ENCODE measurements at regions not wholly inside any gene's neighbourhood (a gene's known extent, or its start where the extent isn't known, plus 50 kb on each side); places are given as distances from the start of the nearest gene placed in this dataset.

DNA sequence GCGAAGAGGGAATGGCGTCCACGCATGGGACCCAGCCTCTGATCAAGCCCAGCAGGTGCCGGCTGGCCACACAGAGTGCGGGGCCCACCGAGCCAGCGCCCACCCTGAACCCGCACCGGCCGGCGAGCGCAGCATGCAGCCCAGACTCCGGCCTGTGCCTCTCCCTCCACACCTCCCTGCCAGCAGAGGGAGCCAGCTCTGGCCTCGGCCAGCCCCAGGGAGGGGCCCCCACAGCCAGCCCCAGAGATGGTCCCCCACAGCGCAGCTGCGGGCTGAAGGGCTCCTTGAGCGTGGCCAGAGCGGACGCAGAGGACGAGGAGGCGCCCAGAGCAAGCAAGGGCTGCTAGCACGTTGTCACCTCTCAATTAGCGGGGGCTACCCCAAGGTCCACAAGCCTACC lies 904.5 kb downstream of the SLITRK6 start:
- TF ChIP-seq, protein P1, sequence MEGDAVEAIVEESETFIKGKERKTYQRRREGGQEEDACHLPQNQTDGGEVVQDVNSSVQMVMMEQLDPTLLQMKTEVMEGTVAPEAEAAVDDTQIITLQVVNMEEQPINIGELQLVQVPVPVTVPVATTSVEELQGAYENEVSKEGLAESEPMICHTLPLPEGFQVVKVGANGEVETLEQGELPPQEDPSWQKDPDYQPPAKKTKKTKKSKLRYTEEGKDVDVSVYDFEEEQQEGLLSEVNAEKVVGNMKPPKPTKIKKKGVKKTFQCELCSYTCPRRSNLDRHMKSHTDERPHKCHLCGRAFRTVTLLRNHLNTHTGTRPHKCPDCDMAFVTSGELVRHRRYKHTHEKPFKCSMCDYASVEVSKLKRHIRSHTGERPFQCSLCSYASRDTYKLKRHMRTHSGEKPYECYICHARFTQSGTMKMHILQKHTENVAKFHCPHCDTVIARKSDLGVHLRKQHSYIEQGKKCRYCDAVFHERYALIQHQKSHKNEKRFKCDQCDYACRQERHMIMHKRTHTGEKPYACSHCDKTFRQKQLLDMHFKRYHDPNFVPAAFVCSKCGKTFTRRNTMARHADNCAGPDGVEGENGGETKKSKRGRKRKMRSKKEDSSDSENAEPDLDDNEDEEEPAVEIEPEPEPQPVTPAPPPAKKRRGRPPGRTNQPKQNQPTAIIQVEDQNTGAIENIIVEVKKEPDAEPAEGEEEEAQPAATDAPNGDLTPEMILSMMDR (conservative IDR thresholded peaks at IDR 0.05; ENCODE audit: low read depth, low read length) = peak; percentile 20; the same call in 1 of the 2 replicates
- TF ChIP-seq EZH2 (IDR thresholded peaks at IDR 0.05; ENCODE audit: borderline replicate concordance, low read depth, low read length, poor library complexity, severe bottlenecking) = no peak
- BruUV-seq (replicated peaks) = no TSS peak
- Histone ChIP-seq H3K4me1 (ENCODE audit: insufficient read depth, low read length, poor library complexity, severe bottlenecking) (no peaks in the 10 kb centered on the region), H3K27me3 (replicated peaks; ENCODE audit: insufficient read depth, low read depth, low read length, poor library complexity) (no peaks in the 10 kb centered on the region), H3K36me3 (ENCODE audit: insufficient read depth, low read length, poor library complexity, severe bottlenecking) (no peaks in the 10 kb centered on the region), H3K27ac (ENCODE audit: low read depth, low read length, poor library complexity, severe bottlenecking) (no peak overlapping the region), H3K9me3 (ENCODE audit: low read depth, low read length, poor library complexity, severe bottlenecking) (no peaks in the 10 kb centered on the region), H3K4me3 (ENCODE audit: low read depth, low read length, poor library complexity, severe bottlenecking) (no peak overlapping the region)
- DNase-seq (ENCODE audit: low spot score) = no peak
- ChIA-PET POLR2A (ENCODE audit: low non-redundant PET) (interaction anchor here (0.6 kb wide), 1 partner anchor 56 kb away, joined by 3 read pairs; no protein-coding TSS in a partner anchor), CTCF (no interaction called here)
- intact Hi-C loops (cut with micrococcal nuclease; ENCODE audit: unreplicated experiment) = no loop called here

DNA sequence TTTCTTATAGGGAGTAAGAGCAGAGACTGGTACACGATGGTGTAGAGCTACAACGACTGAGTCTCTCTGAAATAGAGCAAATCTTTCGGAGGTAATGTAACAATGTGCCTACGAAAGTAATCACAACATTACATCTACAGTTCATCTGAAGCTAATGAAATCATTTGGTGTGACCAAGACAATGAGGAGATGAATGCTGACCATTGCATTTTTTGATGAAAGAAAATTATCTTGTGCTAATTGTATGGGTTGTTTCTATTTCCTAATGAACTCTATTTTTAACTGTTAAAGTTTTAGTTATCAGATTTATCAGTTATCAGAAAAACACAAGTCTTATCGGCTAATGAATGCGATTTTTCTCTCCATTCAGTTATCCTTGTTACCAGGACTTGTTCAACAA lies 913.4 kb downstream of the SLITRK6 start:
- no peaks in the 10 kb centered on the region for H3K9me3 ChIP-seq (ENCODE audit: low read depth, low read length, poor library complexity, severe bottlenecking)
- H3K27ac ChIP-seq (ENCODE audit: low read depth, low read length, poor library complexity, severe bottlenecking) = no peak overlapping the region
- H3K36me3 ChIP-seq (ENCODE audit: insufficient read depth, low read length, poor library complexity, severe bottlenecking) = no peaks in the 10 kb centered on the region
- DNase-seq (ENCODE audit: low spot score) = no peak
- H3K4me3 ChIP-seq (ENCODE audit: low read depth, low read length, poor library complexity, severe bottlenecking) = no peak overlapping the region
- no TSS peak for BruUV-seq (replicated peaks)
- intact Hi-C loops (cut with micrococcal nuclease; ENCODE audit: unreplicated experiment) = no loop called here
- no peaks in the 10 kb centered on the region for H3K4me1 ChIP-seq (ENCODE audit: insufficient read depth, low read length, poor library complexity, severe bottlenecking)
- no peak for TF ChIP-seq EZH2 (IDR thresholded peaks at IDR 0.05; ENCODE audit: borderline replicate concordance, low read depth, low read length, poor library complexity, severe bottlenecking)
- TF ChIP-seq, protein P1 (conservative IDR thresholded peaks at IDR 0.05; ENCODE audit: low read depth, low read length) = no peak
- ChIA-PET CTCF (no interaction called here), POLR2A (ENCODE audit: low non-redundant PET) (no interaction called here)
- no peaks in the 10 kb centered on the region for H3K27me3 ChIP-seq (replicated peaks; ENCODE audit: insufficient read depth, low read depth, low read length, poor library complexity)

DNA sequence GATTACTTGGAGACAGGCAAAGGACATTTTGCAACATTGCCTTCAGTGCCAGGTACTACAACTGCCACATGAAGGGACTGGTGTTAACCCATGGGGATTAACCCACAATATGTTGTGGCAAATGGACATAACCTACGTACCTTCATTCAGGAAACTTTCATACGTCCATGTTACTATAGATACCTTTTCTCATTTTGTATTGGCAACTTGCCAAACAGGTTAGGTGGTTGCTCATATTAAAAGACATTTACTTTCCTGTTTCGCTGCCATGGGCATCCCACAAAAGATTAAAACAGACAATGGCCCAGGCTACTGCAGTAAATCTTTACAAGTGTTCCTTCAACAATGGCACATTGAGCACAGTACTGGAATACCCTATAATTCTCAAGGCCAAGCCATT lies 925.3 kb downstream of the SLITRK6 start:
- TF ChIP-seq, protein P1 (conservative IDR thresholded peaks at IDR 0.05; ENCODE audit: low read depth, low read length) = no peak
- TF ChIP-seq EZH2 (IDR thresholded peaks at IDR 0.05; ENCODE audit: borderline replicate concordance, low read depth, low read length, poor library complexity, severe bottlenecking) = no peak
- no peak overlapping the region for H3K4me3 ChIP-seq (ENCODE audit: low read depth, low read length, poor library complexity, severe bottlenecking)
- ChIA-PET POLR2A (ENCODE audit: low non-redundant PET) (no interaction called here), CTCF (no interaction called here)
- no peaks in the 10 kb centered on the region for H3K36me3 ChIP-seq (ENCODE audit: insufficient read depth, low read length, poor library complexity, severe bottlenecking)
- BruUV-seq (replicated peaks) = no TSS peak
- H3K27me3 ChIP-seq (replicated peaks; ENCODE audit: insufficient read depth, low read depth, low read length, poor library complexity) = no peaks in the 10 kb centered on the region
- no peak for DNase-seq (ENCODE audit: low spot score)
- H3K4me1 ChIP-seq (ENCODE audit: insufficient read depth, low read length, poor library complexity, severe bottlenecking) = no peaks in the 10 kb centered on the region
- intact Hi-C loops (cut with micrococcal nuclease; ENCODE audit: unreplicated experiment) = no loop called here
- H3K9me3 ChIP-seq (ENCODE audit: low read depth, low read length, poor library complexity, severe bottlenecking) = no peaks in the 10 kb centered on the region
- no peak overlapping the region for H3K27ac ChIP-seq (ENCODE audit: low read depth, low read length, poor library complexity, severe bottlenecking)
